GM18861 (cell line): ENCODE measurements at regions not wholly inside any gene's neighbourhood (a gene's known extent, or its start where the extent isn't known, plus 50 kb on each side); places are given as distances from the start of the nearest gene placed in this dataset.

Experiments used
- ATAC-seq: cut with Tn5 transposase; IDR thresholded peaks from one replicate; pipeline ENCODE4 v1.9.1; 2021; ENCODE audit not compliant: unreplicated experiment

DNA sequence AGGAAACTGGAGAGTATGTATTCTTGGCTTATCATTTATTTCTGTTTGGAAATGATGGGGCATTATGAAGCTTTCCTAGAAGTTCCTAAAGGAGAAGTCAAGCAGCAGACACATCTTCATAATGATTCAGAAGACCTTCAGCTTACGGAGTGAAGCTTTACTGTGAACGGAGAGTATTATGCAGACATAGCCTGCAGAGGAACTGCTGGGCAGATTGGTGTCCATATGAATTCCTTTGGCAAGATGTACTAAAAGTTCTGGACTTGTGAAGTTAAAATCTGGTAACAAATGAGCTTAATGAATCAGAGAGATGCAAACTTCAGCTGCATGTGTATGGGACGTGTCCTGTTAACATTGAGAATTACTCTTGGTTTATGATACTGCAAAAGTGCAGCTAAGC, 60.1 kb downstream of the NABP1 start:
- ATAC-seq, result no peak

DNA sequence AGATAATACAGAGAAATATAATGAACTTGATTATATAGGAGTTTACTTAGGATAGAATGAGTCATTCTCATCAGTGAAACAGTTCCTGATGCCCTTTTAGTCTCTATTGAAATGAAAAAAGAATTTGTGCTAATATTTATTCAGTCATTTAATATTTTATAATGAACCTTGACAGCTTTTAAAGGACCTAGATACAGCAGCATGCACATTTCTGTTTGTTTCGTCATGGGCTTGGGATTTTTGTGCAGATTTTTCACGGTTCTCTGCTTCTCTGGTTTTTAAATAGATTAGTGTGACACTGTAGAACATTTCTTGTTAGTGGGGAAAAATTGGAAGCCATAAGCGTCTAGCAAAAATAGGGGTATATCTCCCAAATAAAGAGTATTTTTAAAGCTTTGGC, 60.7 kb downstream of the NABP1 start:
- no peak for ATAC-seq

- ATAC-seq, result no peak
Observed at GRCh38 chr2:191739194-191739593, 61.3 kb downstream of the NABP1 start.

- peak; percentile 88 for ATAC-seq
Observed at GRCh38 chr2:191740016-191740419, 62.1 kb downstream of the NABP1 start.

GRCh38 chr2:191740759-191741158, 62.8 kb downstream of the NABP1 start:
- ATAC-seq, result no peak

DNA sequence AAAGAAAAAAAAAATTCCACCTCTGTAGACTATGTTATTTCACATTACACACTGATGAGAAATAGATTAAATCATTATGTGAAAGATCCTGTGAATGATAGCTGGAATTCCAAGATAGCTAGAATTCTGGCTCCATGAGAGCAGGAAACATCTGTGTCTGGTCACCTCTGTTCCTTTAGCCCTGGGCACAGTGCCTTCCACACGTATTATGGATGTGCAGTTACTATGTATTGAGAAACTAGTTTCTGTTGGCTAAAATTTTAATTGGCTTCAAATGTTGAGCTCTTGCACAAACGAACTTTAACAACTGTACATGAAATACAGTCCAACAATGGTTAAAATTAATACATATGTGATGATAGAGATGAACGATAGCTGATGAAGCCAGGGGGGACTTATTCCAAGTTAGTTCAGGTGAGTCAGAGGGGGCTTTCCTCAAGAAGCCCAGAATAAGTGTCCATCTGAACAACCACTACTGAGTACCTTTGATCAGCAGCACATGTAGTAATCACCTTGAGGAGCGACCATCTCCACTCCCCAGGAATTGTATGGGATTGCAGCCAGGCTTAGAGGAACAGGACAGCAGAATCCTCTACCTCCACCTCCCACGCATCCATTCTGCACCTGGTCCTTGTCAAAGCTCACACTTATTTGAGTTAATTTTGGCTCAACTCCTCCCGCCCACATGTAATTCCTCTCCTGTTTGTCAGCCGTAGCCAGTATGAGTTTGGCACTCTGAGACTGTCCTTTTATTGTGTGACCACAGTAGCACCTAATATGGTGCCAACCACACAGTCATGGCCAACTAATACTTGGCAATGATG, 68.6 kb downstream of the NABP1 start:
- ATAC-seq, result no peak

DNA sequence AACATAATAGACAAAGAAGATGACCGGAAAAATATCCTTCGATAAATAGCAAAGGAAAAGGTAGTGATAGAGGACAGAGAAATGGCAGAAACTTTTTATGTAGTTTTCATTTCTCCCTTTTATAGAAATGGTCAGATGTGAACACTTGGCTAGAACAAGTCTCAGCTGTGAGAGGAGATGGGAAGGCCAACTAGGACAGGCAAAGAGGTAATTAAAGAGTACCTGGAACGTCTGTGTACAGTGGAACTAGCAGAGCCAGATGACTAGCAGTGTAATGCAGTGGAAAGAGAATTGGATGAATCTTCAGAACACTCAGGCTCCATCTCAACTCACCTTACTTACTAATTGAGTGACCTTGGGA, 69.2 kb downstream of the NABP1 start:
- ATAC-seq, result no peak

DNA sequence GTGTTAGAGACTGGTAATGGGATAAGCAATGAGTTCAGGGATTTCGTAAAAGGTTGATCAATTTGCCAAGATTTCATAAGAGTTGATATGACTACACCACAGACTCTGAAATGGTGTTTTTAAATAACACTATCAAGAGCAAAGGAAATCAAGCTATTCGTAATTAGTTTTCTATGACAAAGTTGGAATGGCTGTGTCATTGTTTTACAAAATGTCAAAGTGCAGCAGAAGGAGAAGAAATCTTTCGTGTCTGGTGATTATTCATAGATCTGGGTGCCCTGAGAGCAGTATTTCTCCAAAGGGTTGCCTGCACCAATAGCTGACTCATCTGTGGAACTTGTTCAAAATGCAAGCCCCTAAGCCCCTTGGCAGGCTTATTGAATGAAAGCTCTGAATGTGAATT, 70.1 kb downstream of the NABP1 start:
- no peak for ATAC-seq

GRCh38 chr2:191748528-191749180, 70.7 kb downstream of the NABP1 start:
- ATAC-seq, result no peak

DNA sequence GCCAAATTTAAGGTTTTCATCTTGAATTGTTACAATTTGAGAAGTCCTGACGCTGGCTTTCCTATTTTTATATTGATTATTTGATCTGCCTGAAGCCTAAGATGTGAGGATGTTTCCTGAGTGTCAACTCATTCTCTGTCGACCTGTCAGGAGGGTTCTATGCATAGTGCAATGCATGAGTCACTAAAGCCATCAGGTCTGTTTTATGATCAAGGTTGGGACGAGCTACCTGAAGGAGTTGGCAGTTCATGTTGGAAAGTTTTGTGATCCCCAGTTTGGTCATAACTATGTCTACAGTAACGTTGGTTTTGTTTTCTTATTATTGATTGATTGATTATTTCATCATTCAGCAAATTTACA, 71.2 kb downstream of the NABP1 start:
- no peak for ATAC-seq

DNA sequence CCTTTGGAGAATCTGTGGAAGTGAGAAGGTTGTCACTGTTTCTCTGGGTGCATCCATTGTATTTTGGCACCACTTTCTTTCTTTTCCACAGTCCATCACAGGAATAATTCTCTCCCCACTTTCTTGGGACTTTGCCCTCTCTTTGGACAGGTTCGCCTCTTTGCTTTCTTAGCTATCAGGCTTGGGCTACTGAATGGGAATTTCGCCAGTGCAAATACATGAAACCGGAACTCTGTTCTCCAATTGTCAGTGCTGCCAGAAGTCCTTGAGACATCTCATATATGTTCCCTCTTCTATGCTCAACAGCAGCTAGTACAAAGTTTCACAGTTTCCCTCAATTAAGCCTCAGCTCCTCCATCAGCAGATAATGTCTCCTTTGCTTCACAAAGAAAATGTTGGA, 76.2 kb downstream of the NABP1 start:
- no peak for ATAC-seq

- no peak for ATAC-seq
Observed at GRCh38 chr2:191756761-191757160, 78.8 kb downstream of the NABP1 start.

GRCh38 chr2:191757208-191757607, 79.3 kb downstream of the NABP1 start:
- no peak for ATAC-seq

DNA sequence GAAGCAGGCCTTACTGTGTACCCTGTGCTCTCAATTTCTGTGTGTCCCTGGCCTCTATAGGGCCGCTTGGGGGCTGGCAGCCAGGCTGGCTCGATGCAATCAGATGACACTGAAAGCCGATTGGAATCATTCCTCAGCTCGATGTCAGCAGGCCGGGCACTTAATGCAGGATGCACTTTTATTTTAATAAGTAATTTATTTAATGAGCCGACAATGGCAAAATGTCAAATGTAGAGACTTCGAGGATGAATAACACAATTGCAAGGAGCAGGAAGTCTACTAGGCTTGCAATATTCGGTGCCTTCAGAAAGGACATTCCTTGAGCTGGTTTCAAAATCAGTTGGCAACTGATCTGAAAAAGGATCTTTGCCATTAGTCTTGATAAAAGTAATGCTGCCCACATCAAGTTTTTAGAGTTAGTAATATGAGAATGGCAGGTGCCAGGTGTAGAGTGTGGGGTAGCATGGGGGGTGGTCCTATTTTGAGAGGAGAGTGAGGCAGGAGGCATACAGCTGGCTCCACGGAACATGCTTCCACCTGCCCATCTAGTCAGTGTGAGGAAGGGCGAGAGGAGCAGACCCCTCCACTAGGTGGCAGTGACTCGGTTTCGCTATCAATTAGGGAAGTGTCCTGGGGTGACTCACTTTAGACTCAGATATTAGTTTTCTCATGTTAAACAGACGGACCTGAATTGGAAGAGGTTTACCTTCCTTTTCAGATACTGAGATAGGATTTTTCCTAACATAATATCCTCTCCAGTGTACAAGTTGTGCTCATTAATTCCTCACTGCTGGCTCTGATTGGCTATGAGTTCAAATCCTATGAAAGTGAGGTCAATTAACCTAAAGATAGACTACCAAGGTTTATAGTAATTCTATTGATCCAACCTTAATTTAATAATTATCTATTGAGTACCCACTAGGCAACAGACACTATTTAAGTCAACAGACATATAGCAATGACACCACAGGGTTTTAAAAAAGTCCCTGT, 80.9 kb downstream of the NABP1 start:
- peak; percentile 100 for ATAC-seq

DNA sequence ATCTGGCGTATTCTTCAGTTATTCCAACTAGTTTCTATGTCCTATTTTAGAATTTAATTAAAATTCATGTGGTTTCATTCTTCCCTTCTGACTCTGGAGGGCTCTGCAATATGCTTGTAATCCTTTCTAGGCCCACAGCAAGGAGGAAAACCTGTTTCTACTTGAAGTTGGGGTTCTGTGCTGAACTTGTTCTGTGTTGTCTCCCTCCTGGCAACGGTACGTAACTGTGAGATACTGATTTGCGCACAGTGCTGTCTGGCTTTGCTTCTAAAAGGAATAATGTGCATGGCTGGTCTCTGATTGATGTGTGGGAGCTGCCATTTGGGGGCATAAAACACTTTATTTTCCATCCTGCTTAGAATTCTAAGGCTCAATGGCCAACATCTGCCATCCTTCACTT, 81.7 kb downstream of the NABP1 start:
- ATAC-seq, result no peak

DNA sequence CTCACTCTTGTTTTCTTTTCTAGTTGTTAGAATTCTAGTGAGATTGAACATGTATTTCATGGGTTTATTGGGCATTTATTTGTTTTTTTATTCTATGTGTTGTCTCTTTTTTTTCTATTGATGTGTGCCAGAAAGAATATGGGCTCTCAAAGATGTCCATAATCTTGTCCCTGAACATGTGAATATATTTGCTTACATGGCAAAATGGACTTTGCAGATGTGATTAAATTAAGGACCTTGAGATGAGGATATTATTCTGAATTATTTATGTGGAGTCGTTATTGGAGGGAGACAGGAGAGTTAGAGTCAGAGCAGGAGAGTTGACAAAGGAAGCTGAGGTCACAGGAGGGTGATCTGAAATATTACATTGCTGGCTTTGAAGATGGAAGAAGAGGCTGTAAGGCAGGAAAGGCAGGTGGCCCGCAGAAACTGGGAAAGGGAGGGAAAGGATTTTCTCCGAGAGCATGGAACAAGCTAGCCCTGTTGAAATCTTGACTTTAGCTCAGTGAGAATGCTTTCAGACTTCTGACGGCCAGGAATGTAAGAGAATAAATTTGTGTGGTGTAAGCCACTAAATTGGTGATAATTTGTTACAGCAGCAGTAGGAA, 82.8 kb downstream of the NABP1 start:
- no peak for ATAC-seq

DNA sequence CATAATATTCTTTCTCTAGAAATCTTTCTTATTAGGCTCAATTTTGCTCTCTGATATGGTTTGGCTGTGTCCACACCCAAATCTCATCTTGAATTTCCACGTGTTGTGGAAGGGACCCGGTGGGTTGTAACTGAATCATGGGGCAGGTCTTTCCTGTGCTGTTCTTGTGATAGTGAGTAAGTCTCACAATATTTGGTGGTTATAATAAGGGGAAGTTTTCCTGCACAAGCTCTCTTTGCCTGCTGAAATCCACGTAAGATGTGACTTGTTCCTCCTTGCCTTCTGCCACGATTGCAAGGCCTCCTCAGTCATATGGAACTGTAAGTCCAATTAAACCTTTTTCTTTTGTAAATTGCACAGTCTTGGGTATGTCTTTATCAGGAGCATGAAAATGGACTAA, 73.8 kb downstream of the CAVIN2 start:
- no peak for ATAC-seq

DNA sequence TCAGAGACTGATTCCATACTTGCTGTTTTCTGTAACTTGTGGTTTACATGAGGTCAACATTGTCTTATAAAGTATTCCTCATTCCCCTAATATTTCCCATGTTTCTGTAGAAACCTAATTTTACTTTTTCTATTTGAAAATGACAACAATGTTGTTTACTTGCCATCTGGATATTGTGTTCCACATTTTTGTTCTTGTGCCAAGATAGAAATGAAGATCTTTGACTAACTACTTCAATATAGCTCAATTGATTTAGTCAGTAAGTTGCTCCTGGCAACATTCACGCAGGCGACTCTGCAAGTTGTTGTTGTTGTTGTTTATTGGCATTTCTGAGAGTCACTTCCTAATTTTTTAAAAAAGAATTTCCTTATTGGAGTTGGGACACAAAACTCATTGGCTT, 69.5 kb downstream of the CAVIN2 start:
- no peak for ATAC-seq

- ATAC-seq, result no peak
Observed at GRCh38 chr2:191778041-191778440, 68.8 kb downstream of the CAVIN2 start.

DNA sequence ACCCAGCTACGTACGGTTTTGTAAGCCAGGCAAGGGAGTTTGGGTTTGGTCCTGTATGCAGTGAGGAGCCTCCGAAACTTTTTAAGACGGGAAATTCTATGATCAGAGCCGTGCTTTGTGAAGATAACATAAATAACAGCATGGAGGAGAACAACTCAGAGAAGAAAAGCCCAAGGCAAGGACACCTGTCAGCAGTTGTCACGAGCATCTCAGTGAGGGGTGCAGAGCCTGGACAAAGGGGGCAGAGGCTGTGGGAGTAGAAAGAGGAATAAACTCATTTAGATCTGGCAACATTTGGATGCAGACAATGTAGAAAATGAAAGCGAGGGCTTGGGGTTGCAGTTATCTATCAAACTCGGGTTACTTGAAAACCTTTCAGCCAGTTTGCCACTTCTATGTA, 64.5 kb downstream of the CAVIN2 start:
- ATAC-seq, result no peak

DNA sequence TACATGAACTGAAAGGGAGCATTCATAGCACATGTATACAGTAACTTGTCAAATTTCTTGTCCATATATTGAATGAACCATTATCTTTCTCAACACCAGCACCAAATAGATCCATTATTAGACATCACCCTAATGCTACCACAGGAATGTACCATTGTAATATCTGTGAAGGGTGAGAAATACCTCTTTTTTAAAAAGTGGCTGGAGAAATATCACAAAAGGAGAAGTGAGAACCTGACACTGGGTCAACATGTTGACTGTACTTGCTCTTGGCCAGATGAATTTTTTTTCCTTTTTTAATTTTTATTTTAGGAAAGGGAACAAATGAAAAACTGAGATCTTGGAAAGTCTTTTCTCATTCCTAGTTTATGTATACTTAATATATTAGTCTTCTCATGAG, 63.5 kb downstream of the CAVIN2 start:
- ATAC-seq, result no peak
